Upper lobe of right lung (tissue), 1 donor: ENCODE measurements at regions not wholly inside any gene's neighbourhood (a gene's known extent, or its start where the extent isn't known, plus 50 kb on each side); places are given as distances from the start of the nearest gene placed in this dataset.

Source experiments
- ATAC-seq: fragments of 200-7000 bp; cut with Tn5 transposase; one replicate; pipeline ENCODE4 v1.9.1; 2020; ENCODE audit warnings: mild to moderate bottlenecking, moderate library complexity
- DNase-seq: peaks from one replicate; pipeline ENCODE4 v3.0.0-alpha.2; 2020
- H3K27ac ChIP-seq: fragments of 200-600 bp; one replicate; pipeline ENCODE4 v1.8.0; 2022
- H3K27me3 ChIP-seq: fragments of 200-600 bp; one replicate; pipeline ENCODE4 v1.8.0; 2022; ENCODE audit warnings: mild to moderate bottlenecking
- H3K36me3 ChIP-seq: fragments of 200-600 bp; one replicate; pipeline ENCODE4 v1.8.0; 2022
- H3K4me1 ChIP-seq: fragments of 200-600 bp; one replicate; pipeline ENCODE4 v1.8.0; 2022
- H3K4me3 ChIP-seq: fragments of 200-600 bp; one replicate; pipeline ENCODE4 v1.8.0; 2022; ENCODE audit warnings: mild to moderate bottlenecking
- H3K9me3 ChIP-seq: fragments of 200-600 bp; one replicate; pipeline ENCODE4 v1.8.0; 2022
- intact Hi-C: fragments of 100-400 bp; cut with DNase I; formaldehyde crosslinking; loops from one replicate; pipeline ENCODE4 v1.11.0; 2022
- TF ChIP-seq, protein P1 (sequence below): fragments of 200-600 bp; IDR thresholded peaks from one replicate; pipeline ENCODE4 v1.8.0; 2022; ENCODE audit warnings: antibody characterized with exemption
- donor health status: DM: no; HTN: yes; CAD: no; lungs with severe emphysema.

GRCh38 chr7:35342786-35343185 is 88.9 kb upstream of the TBX20 start:
- TF ChIP-seq, protein P1, sequence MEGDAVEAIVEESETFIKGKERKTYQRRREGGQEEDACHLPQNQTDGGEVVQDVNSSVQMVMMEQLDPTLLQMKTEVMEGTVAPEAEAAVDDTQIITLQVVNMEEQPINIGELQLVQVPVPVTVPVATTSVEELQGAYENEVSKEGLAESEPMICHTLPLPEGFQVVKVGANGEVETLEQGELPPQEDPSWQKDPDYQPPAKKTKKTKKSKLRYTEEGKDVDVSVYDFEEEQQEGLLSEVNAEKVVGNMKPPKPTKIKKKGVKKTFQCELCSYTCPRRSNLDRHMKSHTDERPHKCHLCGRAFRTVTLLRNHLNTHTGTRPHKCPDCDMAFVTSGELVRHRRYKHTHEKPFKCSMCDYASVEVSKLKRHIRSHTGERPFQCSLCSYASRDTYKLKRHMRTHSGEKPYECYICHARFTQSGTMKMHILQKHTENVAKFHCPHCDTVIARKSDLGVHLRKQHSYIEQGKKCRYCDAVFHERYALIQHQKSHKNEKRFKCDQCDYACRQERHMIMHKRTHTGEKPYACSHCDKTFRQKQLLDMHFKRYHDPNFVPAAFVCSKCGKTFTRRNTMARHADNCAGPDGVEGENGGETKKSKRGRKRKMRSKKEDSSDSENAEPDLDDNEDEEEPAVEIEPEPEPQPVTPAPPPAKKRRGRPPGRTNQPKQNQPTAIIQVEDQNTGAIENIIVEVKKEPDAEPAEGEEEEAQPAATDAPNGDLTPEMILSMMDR = no peak
- DNase-seq (no peak), ATAC-seq (no peak)
- intact Hi-C loops = no loop called here
- Histone ChIP-seq H3K4me1 (no peaks in the 10 kb centered on the region), H3K27me3 (no peaks in the 10 kb centered on the region), H3K36me3 (no peaks in the 10 kb centered on the region), H3K4me3 (no peak overlapping the region), H3K27ac (no peak overlapping the region), H3K9me3 (no peaks in the 10 kb centered on the region)

- DNase-seq (no peak), ATAC-seq (no peak)
- intact Hi-C loops = no loop called here
- Histone ChIP-seq H3K36me3 (no peaks in the 10 kb centered on the region), H3K27me3 (no peaks in the 10 kb centered on the region), H3K4me3 (no peak overlapping the region), H3K4me1 (no peaks in the 10 kb centered on the region), H3K9me3 (no peaks in the 10 kb centered on the region), H3K27ac (no peak overlapping the region)
- TF ChIP-seq, protein P1 = no peak
Measured at GRCh38 chr7:35339811-35340210, 85.9 kb upstream of the TBX20 start.

GRCh38 chr7:35336444-35336843 is 82.5 kb upstream of the TBX20 start:
- Histone ChIP-seq H3K27ac (no peak overlapping the region), H3K36me3 (no peaks in the 10 kb centered on the region), H3K9me3 (no peaks in the 10 kb centered on the region), H3K4me1 (no peaks in the 10 kb centered on the region), H3K27me3 (no peaks in the 10 kb centered on the region), H3K4me3 (no peak overlapping the region)
- intact Hi-C loops = no loop called here
- no peak for ATAC-seq
- TF ChIP-seq, protein P1 = no peak
- DNase-seq = no peak

DNA sequence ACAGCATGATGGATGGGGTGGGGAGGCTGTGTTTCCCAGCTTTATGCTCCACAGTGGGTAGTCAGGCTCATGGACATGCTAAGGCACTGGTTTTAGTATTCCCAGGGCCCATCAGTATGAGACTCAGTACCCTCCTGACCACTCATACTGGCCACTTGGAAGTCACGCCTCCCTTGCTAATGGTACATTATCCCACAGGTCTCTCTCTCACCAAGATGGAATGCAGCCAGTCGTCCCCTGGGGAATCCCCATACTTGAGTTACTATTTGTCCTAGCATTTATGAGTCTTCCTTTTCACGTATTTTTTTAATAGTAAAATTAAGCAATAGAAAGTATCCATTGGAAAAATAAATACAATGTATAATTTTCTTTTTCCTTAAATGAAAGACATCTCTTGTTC is 80.6 kb upstream of the TBX20 start:
- Histone ChIP-seq H3K27ac (no peak overlapping the region), H3K4me3 (no peak overlapping the region), H3K27me3 (no peaks in the 10 kb centered on the region), H3K4me1 (no peaks in the 10 kb centered on the region), H3K36me3 (no peaks in the 10 kb centered on the region), H3K9me3 (no peaks in the 10 kb centered on the region)
- TF ChIP-seq, protein P1 = no peak
- ATAC-seq = no peak
- intact Hi-C loops = no loop called here
- DNase-seq = no peak

GRCh38 chr7:35333265-35333664 is 79.4 kb upstream of the TBX20 start:
- Histone ChIP-seq H3K9me3 (no peaks in the 10 kb centered on the region), H3K4me1 (no peaks in the 10 kb centered on the region), H3K27me3 (no peaks in the 10 kb centered on the region), H3K4me3 (no peak overlapping the region), H3K36me3 (no peaks in the 10 kb centered on the region), H3K27ac (no peak overlapping the region)
- TF ChIP-seq, protein P1 = no peak
- no peak for DNase-seq
- intact Hi-C loops = no loop called here
- ATAC-seq = no peak
